ENCODE measurements at regions not wholly inside any gene's neighbourhood (a gene's known extent, or its start where the extent isn't known, plus 50 kb on each side); places are given as distances from the start of the nearest gene placed in this dataset.
A peak's percentile ranks its signal among the peaks of the same experiment; 100 is the strongest.

GRCh38 chr11:37006563-37006962 lies 408.5 kb upstream of the RAG2 start:
- H3K9ac ChIP-seq (ENCODE audit: extremely low read depth, low read length, poor library complexity, severe bottlenecking), result no peak overlapping the region

GRCh38 chr11:37002831-37003230 lies 404.8 kb upstream of the RAG2 start:
- TF ChIP-seq CTCF (conservative IDR thresholded peaks at IDR 0.05), result no peak
- no peak for DNase-seq
- H3K27ac ChIP-seq (ENCODE audit: low read depth, low read length), result no peak overlapping the region
- no peaks in the 10 kb centered on the region for H3K27me3 ChIP-seq (ENCODE audit: control insufficient read depth, insufficient read depth, low read length, poor library complexity, severe bottlenecking)
- no peaks in the 10 kb centered on the region for H3K36me3 Mint-ChIP-seq (ENCODE audit: low read depth)
- peaks cover 7% of the 10 kb centered on the region for H3K27me3 Mint-ChIP-seq (ENCODE audit: insufficient read depth)
- H3K9me3 ChIP-seq (ENCODE audit: control insufficient read depth, low read length), result no peaks in the 10 kb centered on the region
- H3K36me3 ChIP-seq (ENCODE audit: control insufficient read depth, insufficient read depth, low read length), result no peaks in the 10 kb centered on the region
- no peaks in the 10 kb centered on the region for H3K9me3 Mint-ChIP-seq
- H3K4me1 Mint-ChIP-seq, result peaks cover 4% of the 10 kb centered on the region
- H3K4me3 Mint-ChIP-seq, result no peak overlapping the region
- H3K4me3 ChIP-seq (ENCODE audit: low read length), result no peak overlapping the region
- H3K27ac Mint-ChIP-seq, result no peak overlapping the region
- H3K9ac ChIP-seq (ENCODE audit: extremely low read depth, low read length, poor library complexity, severe bottlenecking), result no peak overlapping the region
- WGBS, 2 experiments (ENCODE audit: insufficient coverage in 1 of 2, insufficient read length in 1 of 2), result 71 to 75% methylated on average over 2 to 3 of the region's 3 CpGs
- no peaks in the 10 kb centered on the region for H3K4me1 ChIP-seq (ENCODE audit: control insufficient read depth, insufficient read depth, low read length)

More at GRCh38 chr11:37006563-37006962, 408.5 kb upstream of the RAG2 start:
- DNase-seq, result peak; percentile 42
- Histone ChIP-seq H3K36me3 (ENCODE audit: control insufficient read depth, insufficient read depth, low read length) (no peaks in the 10 kb centered on the region), H3K4me1 (ENCODE audit: control insufficient read depth, insufficient read depth, low read length) (no peaks in the 10 kb centered on the region), H3K27me3 (ENCODE audit: control insufficient read depth, insufficient read depth, low read length, poor library complexity, severe bottlenecking) (no peaks in the 10 kb centered on the region), H3K27ac (ENCODE audit: low read depth, low read length) (no peak overlapping the region), H3K4me3 (ENCODE audit: low read length) (no peak overlapping the region), H3K9me3 (ENCODE audit: control insufficient read depth, low read length) (no peaks in the 10 kb centered on the region)
- H3K4me1 Mint-ChIP-seq, result peaks cover 4% of the 10 kb centered on the region
- H3K27me3 Mint-ChIP-seq (ENCODE audit: insufficient read depth), result peaks cover 7% of the 10 kb centered on the region
- no peak overlapping the region for H3K27ac Mint-ChIP-seq
- no peaks in the 10 kb centered on the region for H3K36me3 Mint-ChIP-seq (ENCODE audit: low read depth)
- H3K9me3 Mint-ChIP-seq, result peaks cover 2% of the 10 kb centered on the region
- WGBS, 2 experiments (ENCODE audit: insufficient coverage in 1 of 2, insufficient read length in 1 of 2), result 87 to 90% methylated on average over 2 to 4 of the region's 4 CpGs
- TF ChIP-seq CTCF (conservative IDR thresholded peaks at IDR 0.05), result no peak
- H3K4me3 Mint-ChIP-seq, result no peak overlapping the region

GRCh38 chr11:36997656-36998055 lies 399.6 kb upstream of the RAG2 start:
- Histone ChIP-seq H3K4me1 (ENCODE audit: control insufficient read depth, insufficient read depth, low read length) (no peaks in the 10 kb centered on the region), H3K9me3 (ENCODE audit: control insufficient read depth, low read length) (no peaks in the 10 kb centered on the region), H3K27me3 (ENCODE audit: control insufficient read depth, insufficient read depth, low read length, poor library complexity, severe bottlenecking) (no peaks in the 10 kb centered on the region), H3K27ac (ENCODE audit: low read depth, low read length) (no peak overlapping the region), H3K36me3 (ENCODE audit: control insufficient read depth, insufficient read depth, low read length) (no peaks in the 10 kb centered on the region), H3K9ac (ENCODE audit: extremely low read depth, low read length, poor library complexity, severe bottlenecking) (no peak overlapping the region), H3K4me3 (ENCODE audit: low read length) (no peak overlapping the region)
- Mint-ChIP-seq H3K27me3 (ENCODE audit: insufficient read depth) (peaks cover 9% of the 10 kb centered on the region), H3K4me1 (no peaks in the 10 kb centered on the region), H3K9me3 (no peaks in the 10 kb centered on the region), H3K36me3 (ENCODE audit: low read depth) (no peaks in the 10 kb centered on the region), H3K27ac (no peak overlapping the region), H3K4me3 (no peak overlapping the region)
- no peak for TF ChIP-seq CTCF (conservative IDR thresholded peaks at IDR 0.05)
- 97 to 100% methylated on average over 4 to 5 of the region's 6 CpGs for WGBS, 2 experiments (ENCODE audit: insufficient coverage in 1 of 2, insufficient read length in 1 of 2)
- no peak for DNase-seq
